WTC11 (cell line): ENCODE measurements at regions not wholly inside any gene's neighbourhood (a gene's known extent, or its start where the extent isn't known, plus 50 kb on each side); places are given as distances from the start of the nearest gene placed in this dataset.

Experiments
- ATAC-seq: fragments of 200-7000 bp; cut with Tn5 transposase; 2 replicates; pipeline ENCODE4 v1.10.0; 2021; ENCODE audit warnings: mild to moderate bottlenecking, moderate library complexity
- CTCF ChIA-PET: fragments of 300-600 bp; sonication (Branson Sonifier 250); formaldehyde crosslinking; loops from one replicate; lab custom pipeline; 2021; ENCODE audit warnings: antibody characterized with exemption; lab: Charles Lee
- POLR2A ChIA-PET: fragments of 350-600 bp; sonication (Branson Sonifier 250); formaldehyde crosslinking; loops from one replicate; lab custom pipeline; 2021; ENCODE audit warnings: antibody characterized with exemption; lab: Charles Lee
- DNase-seq: peaks from one replicate; pipeline ENCODE4 v3.0.0; 2021; ENCODE audit warnings: low spot score
- H3K27ac Mint-ChIP-seq: 2 replicates; pipeline ENCODE4 v1.8.0; 2021; ENCODE audit warnings: mixed read lengths
- H3K27me3 Mint-ChIP-seq: 2 replicates; pipeline ENCODE4 v1.8.0; 2021; ENCODE audit warnings: low read depth, mild to moderate bottlenecking, moderate library complexity, mixed read lengths
- H3K36me3 Mint-ChIP-seq: 2 replicates; pipeline ENCODE4 v1.8.0; 2021; ENCODE audit warnings: mixed read lengths
- H3K4me1 Mint-ChIP-seq: 2 replicates; pipeline ENCODE4 v1.8.0; 2022; ENCODE audit warnings: mixed read lengths
- H3K4me3 Mint-ChIP-seq: 2 replicates; pipeline ENCODE4 v1.8.0; 2021; ENCODE audit warnings: mild to moderate bottlenecking, moderate library complexity, mixed read lengths
- H3K9me3 Mint-ChIP-seq: 2 replicates; pipeline ENCODE4 v1.8.0; 2021; ENCODE audit warnings: mixed read lengths
- ARID4B ChIP-seq: sonication (generic); formaldehyde crosslinking; IDR thresholded peaks from 2 replicates; pipeline ENCODE4 v1.8.0; 2023; ENCODE audit warnings: missing genetic modification reagents, mild to moderate bottlenecking, borderline replicate concordance
- E2F5 ChIP-seq: sonication (generic); formaldehyde crosslinking; IDR thresholded peaks from 2 replicates; pipeline ENCODE4 v1.8.1; 2022; ENCODE audit warnings: mild to moderate bottlenecking, moderate library complexity, missing genetic modification reagents
- ETV6 ChIP-seq: sonication (generic); formaldehyde crosslinking; IDR thresholded peaks from 2 replicates; pipeline ENCODE4 v1.8.1; 2022; ENCODE audit warnings: mild to moderate bottlenecking, missing genetic modification reagents
- FOXJ3 ChIP-seq: sonication (generic); formaldehyde crosslinking; IDR thresholded peaks from 2 replicates; pipeline ENCODE4 v1.9.0; 2021; ENCODE audit warnings: missing genetic modification reagents, mild to moderate bottlenecking, borderline replicate concordance
- FOXP1 ChIP-seq: sonication (generic); formaldehyde crosslinking; IDR thresholded peaks from 2 replicates; pipeline ENCODE4 v1.8.0; 2022; ENCODE audit warnings: missing genetic modification reagents, mild to moderate bottlenecking, moderate library complexity, borderline replicate concordance
- GABPB1 ChIP-seq: sonication (generic); formaldehyde crosslinking; IDR thresholded peaks from 2 replicates; pipeline ENCODE4 v1.8.1; 2023; ENCODE audit warnings: mild to moderate bottlenecking, missing genetic modification reagents
- NR1H2 ChIP-seq: sonication (generic); formaldehyde crosslinking; IDR thresholded peaks from 2 replicates; pipeline ENCODE4 v1.9.0; 2021; ENCODE audit warnings: mild to moderate bottlenecking, moderate library complexity, missing genetic modification reagents
- NR2C2 ChIP-seq: sonication (generic); formaldehyde crosslinking; IDR thresholded peaks from 2 replicates; pipeline ENCODE4 v1.8.0; 2022; ENCODE audit warnings: mild to moderate bottlenecking, missing genetic modification reagents
- SMAD3 ChIP-seq: sonication (generic); formaldehyde crosslinking; IDR thresholded peaks from 2 replicates; pipeline ENCODE4 v1.8.0; 2022; ENCODE audit warnings: missing genetic modification reagents, mild to moderate bottlenecking, borderline replicate concordance
- SP1 ChIP-seq: sonication (generic); formaldehyde crosslinking; conservative IDR thresholded peaks from 2 replicates; pipeline ENCODE4 v1.8.1; 2022; ENCODE audit warnings: missing genetic modification reagents
- ZNF219 ChIP-seq: sonication (generic); formaldehyde crosslinking; IDR thresholded peaks from 2 replicates; pipeline ENCODE4 v1.8.0; 2023; ENCODE audit warnings: missing genetic modification reagents, mild to moderate bottlenecking, borderline replicate concordance
- ZNF317 ChIP-seq: sonication (generic); formaldehyde crosslinking; IDR thresholded peaks from 2 replicates; pipeline ENCODE4 v1.8.1; 2023; ENCODE audit warnings: low read depth, mild to moderate bottlenecking, moderate library complexity, missing genetic modification reagents, borderline replicate concordance
- ZNF416 ChIP-seq: fragments of 250-450 bp; sonication (Bioruptor Pico); IDR thresholded peaks from 2 replicates; pipeline ENCODE4 v1.9.0; 2021; ENCODE audit warnings: mild to moderate bottlenecking, inconsistent platforms
- ZNF423 ChIP-seq: fragments of 250-450 bp; sonication (Bioruptor Pico); IDR thresholded peaks from 2 replicates; pipeline ENCODE4 v2.1.2; 2022; ENCODE audit warnings: mild to moderate bottlenecking, moderate library complexity
- TF ChIP-seq, protein P1 (sequence below): sonication (generic); formaldehyde crosslinking; IDR thresholded peaks from 2 replicates; pipeline ENCODE4 v1.8.0; 2022; ENCODE audit warnings: mild to moderate bottlenecking, missing genetic modification reagents
- TF ChIP-seq, protein P2 (sequence below): sonication (generic); formaldehyde crosslinking; IDR thresholded peaks from 2 replicates; pipeline ENCODE4 v1.8.0; 2022; ENCODE audit warnings: missing genetic modification reagents
- TF ChIP-seq, protein P3 (sequence below): fragments of 250-450 bp; sonication (Bioruptor Pico); IDR thresholded peaks from 2 replicates; pipeline ENCODE4 v1.8.0; 2021; ENCODE audit warnings: mild to moderate bottlenecking
- TF ChIP-seq, protein P4 (sequence below): sonication (generic); formaldehyde crosslinking; IDR thresholded peaks from 2 replicates; pipeline ENCODE4 v1.8.1; 2022; ENCODE audit warnings: mild to moderate bottlenecking, missing genetic modification reagents, moderate library complexity, borderline replicate concordance

DNA sequence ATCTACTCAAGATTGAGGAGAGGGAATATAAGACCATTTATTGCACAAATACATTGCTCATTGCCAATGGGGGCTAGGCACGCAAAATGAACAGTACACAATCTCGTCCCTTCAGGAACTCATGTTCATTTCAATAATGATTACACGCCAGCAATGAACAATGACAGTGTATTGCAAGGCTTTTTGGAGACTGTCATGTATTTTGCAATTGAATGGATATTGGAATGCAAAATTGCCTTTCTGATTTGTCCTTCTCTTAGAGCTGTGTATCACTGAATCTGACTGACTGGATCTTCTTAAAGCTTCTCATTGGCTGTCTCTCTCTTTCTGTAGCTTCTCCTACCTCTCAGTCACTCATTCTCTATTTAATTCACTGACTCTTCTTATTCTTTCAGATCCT lies 400.2 kb upstream of the DCN start:
- TF ChIP-seq E2F5 (CRISPR knock-in tag) (no peak), FOXP1 (CRISPR knock-in tag) (no peak), GABPB1 (CRISPR knock-in tag) (no peak), SMAD3 (CRISPR knock-in tag) (no peak), ARID4B (CRISPR knock-in tag) (no peak), NR1H2 (CRISPR knock-in tag) (no peak)
- ATAC-seq, result 0 out of 2 replicates have a peak, but pooled peaks have one; percentile 20
- Mint-ChIP-seq H3K4me3 (no peak overlapping the region), H3K9me3 (no peaks in the 10 kb centered on the region), H3K36me3 (no peaks in the 10 kb centered on the region), H3K4me1 (peaks cover 35% of the 10 kb centered on the region), H3K27ac (no peak overlapping the region), H3K27me3 (no peaks in the 10 kb centered on the region)
- POLR2A ChIA-PET, result no interaction called here
- CTCF ChIA-PET, result interaction anchor here (1.2 kb wide), 1 partner anchor 8 kb away, joined by 3 read pairs; no protein-coding TSS in a partner anchor
- DNase-seq, result no peak

DNA sequence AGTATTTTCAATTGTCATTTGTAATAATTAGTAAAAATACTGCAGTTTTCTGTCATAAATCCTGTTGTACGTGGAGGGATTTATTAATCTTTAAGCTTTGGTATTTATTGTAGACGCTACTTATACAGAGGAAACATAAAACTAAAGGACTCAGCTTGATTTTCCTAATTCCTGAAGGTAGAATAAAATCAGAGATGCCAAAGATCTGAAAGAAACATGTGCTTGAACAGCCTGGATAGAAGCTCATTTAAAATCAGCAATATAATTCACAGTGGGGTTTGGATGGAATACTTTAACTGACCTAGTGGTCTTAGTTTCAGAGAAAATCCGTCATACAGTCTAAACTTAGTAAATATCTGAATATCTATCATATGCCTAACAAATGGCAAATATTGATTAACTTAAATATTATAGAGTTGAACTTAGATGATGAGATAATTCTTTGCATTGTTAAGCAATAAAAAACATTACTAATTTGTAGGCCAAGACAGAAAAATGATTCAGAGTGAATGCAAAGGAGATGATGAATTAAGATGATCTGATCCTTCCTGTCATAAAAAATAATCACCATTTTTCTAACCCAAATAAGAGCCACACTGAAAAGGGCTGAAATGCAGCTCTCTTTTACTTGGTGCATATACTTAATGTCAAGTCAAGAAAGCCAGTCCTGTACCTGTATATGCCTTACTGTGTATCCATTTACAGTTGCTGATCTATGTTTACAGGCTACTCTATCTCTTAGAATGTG lies 397.1 kb upstream of the DCN start:
- ChIA-PET POLR2A (interaction anchor here (0.6 kb wide), 1 partner anchor 1870 kb away, joined by 3 read pairs; no protein-coding TSS in a partner anchor), CTCF (interaction anchor here (0.6 to 1.6 kb wide), 2 partner anchors 197 to 496 kb away, joined by 4 to 5 read pairs; no protein-coding TSS in a partner anchor)
- H3K27ac Mint-ChIP-seq, result no peak overlapping the region
- no peaks in the 10 kb centered on the region for H3K9me3 Mint-ChIP-seq
- DNase-seq (no peak), ATAC-seq (no peak)
- no peaks in the 10 kb centered on the region for H3K27me3 Mint-ChIP-seq
- TF ChIP-seq, protein P1, sequence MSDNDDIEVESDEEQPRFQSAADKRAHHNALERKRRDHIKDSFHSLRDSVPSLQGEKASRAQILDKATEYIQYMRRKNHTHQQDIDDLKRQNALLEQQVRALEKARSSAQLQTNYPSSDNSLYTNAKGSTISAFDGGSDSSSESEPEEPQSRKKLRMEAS, result no peak
- no peak for TF ChIP-seq FOXJ3 (CRISPR knock-in tag)
- TF ChIP-seq, protein P2, sequence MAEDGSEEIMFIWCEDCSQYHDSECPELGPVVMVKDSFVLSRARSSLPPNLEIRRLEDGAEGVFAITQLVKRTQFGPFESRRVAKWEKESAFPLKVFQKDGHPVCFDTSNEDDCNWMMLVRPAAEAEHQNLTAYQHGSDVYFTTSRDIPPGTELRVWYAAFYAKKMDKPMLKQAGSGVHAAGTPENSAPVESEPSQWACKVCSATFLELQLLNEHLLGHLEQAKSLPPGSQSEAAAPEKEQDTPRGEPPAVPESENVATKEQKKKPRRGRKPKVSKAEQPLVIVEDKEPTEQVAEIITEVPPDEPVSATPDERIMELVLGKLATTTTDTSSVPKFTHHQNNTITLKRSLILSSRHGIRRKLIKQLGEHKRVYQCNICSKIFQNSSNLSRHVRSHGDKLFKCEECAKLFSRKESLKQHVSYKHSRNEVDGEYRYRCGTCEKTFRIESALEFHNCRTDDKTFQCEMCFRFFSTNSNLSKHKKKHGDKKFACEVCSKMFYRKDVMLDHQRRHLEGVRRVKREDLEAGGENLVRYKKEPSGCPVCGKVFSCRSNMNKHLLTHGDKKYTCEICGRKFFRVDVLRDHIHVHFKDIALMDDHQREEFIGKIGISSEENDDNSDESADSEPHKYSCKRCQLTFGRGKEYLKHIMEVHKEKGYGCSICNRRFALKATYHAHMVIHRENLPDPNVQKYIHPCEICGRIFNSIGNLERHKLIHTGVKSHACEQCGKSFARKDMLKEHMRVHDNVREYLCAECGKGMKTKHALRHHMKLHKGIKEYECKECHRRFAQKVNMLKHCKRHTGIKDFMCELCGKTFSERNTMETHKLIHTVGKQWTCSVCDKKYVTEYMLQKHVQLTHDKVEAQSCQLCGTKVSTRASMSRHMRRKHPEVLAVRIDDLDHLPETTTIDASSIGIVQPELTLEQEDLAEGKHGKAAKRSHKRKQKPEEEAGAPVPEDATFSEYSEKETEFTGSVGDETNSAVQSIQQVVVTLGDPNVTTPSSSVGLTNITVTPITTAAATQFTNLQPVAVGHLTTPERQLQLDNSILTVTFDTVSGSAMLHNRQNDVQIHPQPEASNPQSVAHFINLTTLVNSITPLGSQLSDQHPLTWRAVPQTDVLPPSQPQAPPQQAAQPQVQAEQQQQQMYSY (CRISPR knock-in tag), result no peak
- TF ChIP-seq SP1 (CRISPR knock-in tag), result no peak
- no peak for TF ChIP-seq ZNF423 (CRISPR knock-in tag)
- TF ChIP-seq ZNF219 (CRISPR knock-in tag), result no peak
- TF ChIP-seq ETV6 (CRISPR knock-in tag), result no peak
- no peak for TF ChIP-seq NR2C2 (CRISPR knock-in tag)
- TF ChIP-seq, protein P3, sequence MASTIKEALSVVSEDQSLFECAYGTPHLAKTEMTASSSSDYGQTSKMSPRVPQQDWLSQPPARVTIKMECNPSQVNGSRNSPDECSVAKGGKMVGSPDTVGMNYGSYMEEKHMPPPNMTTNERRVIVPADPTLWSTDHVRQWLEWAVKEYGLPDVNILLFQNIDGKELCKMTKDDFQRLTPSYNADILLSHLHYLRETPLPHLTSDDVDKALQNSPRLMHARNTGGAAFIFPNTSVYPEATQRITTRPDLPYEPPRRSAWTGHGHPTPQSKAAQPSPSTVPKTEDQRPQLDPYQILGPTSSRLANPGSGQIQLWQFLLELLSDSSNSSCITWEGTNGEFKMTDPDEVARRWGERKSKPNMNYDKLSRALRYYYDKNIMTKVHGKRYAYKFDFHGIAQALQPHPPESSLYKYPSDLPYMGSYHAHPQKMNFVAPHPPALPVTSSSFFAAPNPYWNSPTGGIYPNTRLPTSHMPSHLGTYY (CRISPR knock-in tag), result no peak
- TF ChIP-seq ZNF317 (CRISPR knock-in tag), result no peak
- TF ChIP-seq ZNF416 (CRISPR knock-in tag), result no peak
- TF ChIP-seq, protein P4, sequence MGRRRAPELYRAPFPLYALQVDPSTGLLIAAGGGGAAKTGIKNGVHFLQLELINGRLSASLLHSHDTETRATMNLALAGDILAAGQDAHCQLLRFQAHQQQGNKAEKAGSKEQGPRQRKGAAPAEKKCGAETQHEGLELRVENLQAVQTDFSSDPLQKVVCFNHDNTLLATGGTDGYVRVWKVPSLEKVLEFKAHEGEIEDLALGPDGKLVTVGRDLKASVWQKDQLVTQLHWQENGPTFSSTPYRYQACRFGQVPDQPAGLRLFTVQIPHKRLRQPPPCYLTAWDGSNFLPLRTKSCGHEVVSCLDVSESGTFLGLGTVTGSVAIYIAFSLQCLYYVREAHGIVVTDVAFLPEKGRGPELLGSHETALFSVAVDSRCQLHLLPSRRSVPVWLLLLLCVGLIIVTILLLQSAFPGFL (CRISPR knock-in tag), result no peak
- H3K4me1 Mint-ChIP-seq, result peaks cover 22% of the 10 kb centered on the region
- H3K36me3 Mint-ChIP-seq, result no peaks in the 10 kb centered on the region
- H3K4me3 Mint-ChIP-seq, result no peak overlapping the region
